Thyroid gland (tissue), 4 donors: ENCODE measurements at regions not wholly inside any gene's neighbourhood (a gene's known extent, or its start where the extent isn't known, plus 50 kb on each side); places are given as distances from the start of the nearest gene placed in this dataset.

Source experiments
- CTCF ChIP-seq, 6 experiments: fragments of 200-600 bp in 3 of 6; fragments of 450-650 bp in 3 of 6; sonication (generic) in 3 of 6; IDR thresholded peaks; one replicate each; pipeline ENCODE4 v1.5.1; 2016 to 2019; ENCODE audit warnings: antibody characterized with exemption in 6 of 6, mild to moderate bottlenecking in 2 of 6, inconsistent platforms in 1 of 6, moderate library complexity in 1 of 6
- POLR2A ChIP-seq, 2 donors: fragments of 450-650 bp; IDR thresholded peaks; one replicate each; pipeline ENCODE4 v1.6.1; 2017; ENCODE audit warnings: antibody characterized with exemption in 2 of 2, mild to moderate bottlenecking in 2 of 2, moderate library complexity in 1 of 2

GRCh38 chr1:239926184-239926583 is 165.5 kb upstream of the FMN2 start:
- TF ChIP-seq CTCF (IDR thresholded peaks at IDR 0.05) (no peak), POLR2A (IDR thresholded peaks at IDR 0.05) (no peak)
